Lung (tissue), 11 donors: ENCODE measurements at regions not wholly inside any gene's neighbourhood (a gene's known extent, or its start where the extent isn't known, plus 50 kb on each side); places are given as distances from the start of the nearest gene placed in this dataset.

ENCODE experiments used
- ATAC-seq: fragments of 200-7000 bp; cut with Tn5 transposase; one replicate; pipeline ENCODE4 v1.9.1; 2020; ENCODE audit warnings: moderate number of reproducible peaks; ENCODE audit not compliant: insufficient read depth, low FRiP score
- DNase-seq, 3 donors: peaks; one replicate each; pipeline ENCODE4 v3.0.0-alpha.2; 2013 to 2017
- H3K27ac ChIP-seq, 2 donors: one replicate each; pipeline ENCODE4 v1.5.1; 2013; ENCODE audit warnings: mild to moderate bottlenecking in 2 of 2, moderate library complexity in 2 of 2, control low read depth in 1 of 2, inconsistent platforms in 1 of 2, low read depth in 1 of 2, low read length in 1 of 2
- H3K27me3 ChIP-seq, 3 donors: one replicate each; pipeline ENCODE4 v1.5.1; 2013; ENCODE audit warnings: low read length in 2 of 3; ENCODE audit not compliant: control insufficient read depth in 3 of 3, insufficient read depth in 3 of 3
- H3K36me3 ChIP-seq, 4 donors: one replicate each; pipeline ENCODE4 v1.5.1; 2013; ENCODE audit warnings: low read length in 4 of 4, mild to moderate bottlenecking in 1 of 4, moderate library complexity in 1 of 4; ENCODE audit not compliant: control insufficient read depth in 4 of 4, insufficient read depth in 4 of 4
- H3K4me1 ChIP-seq, 5 donors: one replicate each; pipeline ENCODE4 v1.5.1; 2013; ENCODE audit warnings: low read length in 5 of 5, mild to moderate bottlenecking in 2 of 5, moderate library complexity in 1 of 5; ENCODE audit not compliant: control insufficient read depth in 5 of 5, insufficient read depth in 5 of 5
- H3K4me3 ChIP-seq: one replicate; pipeline ENCODE4 v1.5.1; 2013; ENCODE audit warnings: mild to moderate bottlenecking, control low read depth, moderate library complexity
- H3K9ac ChIP-seq, 2 donors: one replicate each; pipeline ENCODE4 v1.5.1; 2013; ENCODE audit warnings: low read length in 2 of 2, control low read depth in 1 of 2; ENCODE audit not compliant: insufficient read depth in 1 of 2
- H3K9me3 ChIP-seq, 4 donors: one replicate each; pipeline ENCODE4 v1.5.1; 2013; ENCODE audit warnings: low read length in 3 of 4, mild to moderate bottlenecking in 1 of 4, moderate library complexity in 1 of 4; ENCODE audit not compliant: control insufficient read depth in 4 of 4, insufficient read depth in 3 of 4
- CTCF ChIP-seq: IDR thresholded peaks from 2 replicates; pipeline ENCODE4 v1.5.1; 2012; ENCODE audit warnings: mild to moderate bottlenecking; ENCODE audit errors: control extremely low read depth, extremely low read depth
- WGBS, 2 donors: extraction: QIAGEN DNeasy Blood & Tissue Kit; methylation state at CpG; one replicate each; pipeline ENCODE4 v1.1.7; 2013; 5-methylcytosine and 5-hydroxymethylcytosine counted together
- donor health status: control.
- donor health status: control.
- donor health status: Bipolar disorder and iron deficiency.
- donor health status: healthy.
- donor health status: DM: yes; HTN: yes; CAD: no.

- no peak for TF ChIP-seq CTCF
Observed at GRCh38 chr15:94925680-94926079, 694.3 kb downstream of the MCTP2 start.

GRCh38 chr15:94927003-94927402 lies 695.6 kb downstream of the MCTP2 start:
- Histone ChIP-seq H3K27me3 (no peaks in the 10 kb centered on the region), H3K9me3 (no peaks in the 10 kb centered on the region), H3K4me3 (no peak overlapping the region), H3K36me3 (no peaks in the 10 kb centered on the region), H3K9ac (no peak overlapping the region), H3K4me1 (peaks cover 0 to 5% (median 0%) of the 10 kb centered on the region in 5 donors), H3K27ac (no peak overlapping the region)
- DNase-seq (no peak), ATAC-seq (no peak)
- WGBS, 2 donors, result 85 to 88% methylated on average over 3 of the region's 3 CpGs
- TF ChIP-seq CTCF, result no peak

More at GRCh38 chr15:94925680-94926079, 694.3 kb downstream of the MCTP2 start:
- no peaks in the 10 kb centered on the region for H3K36me3 ChIP-seq
- 89 to 92% methylated on average over 3 of the region's 3 CpGs for WGBS, 2 donors
- no peak overlapping the region for H3K27ac ChIP-seq
- H3K4me3 ChIP-seq, result no peak overlapping the region
- no peak overlapping the region for H3K9ac ChIP-seq
- DNase-seq (no peak), ATAC-seq (no peak)
- no peaks in the 10 kb centered on the region for H3K27me3 ChIP-seq
- peaks cover 0 to 5% (median 0%) of the 10 kb centered on the region in 5 donors for H3K4me1 ChIP-seq
- no peaks in the 10 kb centered on the region for H3K9me3 ChIP-seq

GRCh38 chr15:94929282-94929681 lies 697.9 kb downstream of the MCTP2 start:
- Histone ChIP-seq H3K4me1 (peaks cover 0 to 5% (median 0%) of the 10 kb centered on the region in 5 donors), H3K27ac (no peak overlapping the region), H3K36me3 (no peaks in the 10 kb centered on the region), H3K9ac (no peak overlapping the region), H3K9me3 (peaks cover 0 to 3% (median under 1%) of the 10 kb centered on the region in 4 donors), H3K4me3 (no peak overlapping the region), H3K27me3 (no peaks in the 10 kb centered on the region)
- WGBS, 2 donors, result 79 to 88% methylated on average over 3 of the region's 3 CpGs
- ATAC-seq (no peak), DNase-seq (peak in 1 of 3 donors; percentile 4)
- TF ChIP-seq CTCF, result no peak

- ATAC-seq (no peak), DNase-seq (no peak)
- TF ChIP-seq CTCF, result no peak
- H3K36me3 ChIP-seq, result no peaks in the 10 kb centered on the region
- no peak overlapping the region for H3K4me3 ChIP-seq
- no peaks in the 10 kb centered on the region for H3K27me3 ChIP-seq
- H3K4me1 ChIP-seq, result peaks cover 0 to 4% (median 0%) of the 10 kb centered on the region in 5 donors
- no peak overlapping the region for H3K27ac ChIP-seq
- peaks cover 0 to 6% (median 3%) of the 10 kb centered on the region in 4 donors for H3K9me3 ChIP-seq
- 63 to 71% methylated on average over 4 of the region's 4 CpGs for WGBS, 2 donors
- H3K9ac ChIP-seq, result no peak overlapping the region
Observed at GRCh38 chr15:94930441-94930840, 699.1 kb downstream of the MCTP2 start.
